SU-DHL-6 (cell line): ENCODE measurements at regions not wholly inside any gene's neighbourhood (a gene's known extent, or its start where the extent isn't known, plus 50 kb on each side); places are given as distances from the start of the nearest gene placed in this dataset.

ENCODE experiments used
- H2AFZ ChIP-seq: fragments of 200-600 bp; sonication (generic); 2 replicates; pipeline ENCODE4 v1.6.1; 2014; ENCODE audit warnings: low read depth, mild to moderate bottlenecking, moderate library complexity, mixed read lengths, antibody characterized with exemption, low read length; ENCODE audit not compliant: severe bottlenecking
- H3F3A ChIP-seq: fragments of 200-600 bp; shearing (Covaris generic); 2 replicates; pipeline ENCODE4 v1.6.0; 2016; ENCODE audit warnings: antibody characterized with exemption, mild to moderate bottlenecking; ENCODE audit not compliant: insufficient read depth
- H3K27ac ChIP-seq: fragments of 200-600 bp; sonication (generic); 2 replicates; pipeline ENCODE4 v1.5.1; 2016; ENCODE audit warnings: low read depth, mild to moderate bottlenecking, low read length, moderate library complexity, mixed read lengths
- H3K27me3 ChIP-seq: fragments of 200-600 bp; sonication (generic), shearing (Covaris generic); 2 replicates; pipeline ENCODE4 v1.6.0; 2014; ENCODE audit warnings: mild to moderate bottlenecking, low read length
- H3K36me3 ChIP-seq: fragments of 200-600 bp; sonication (generic); 2 replicates; pipeline ENCODE4 v1.6.1; 2014; ENCODE audit warnings: mild to moderate bottlenecking, low read length, mixed read lengths
- H3K4me2 ChIP-seq: fragments of 300-600, 200-600 bp; shearing (Covaris generic), sonication (generic); 2 replicates; pipeline ENCODE4 v1.6.0; 2014; ENCODE audit warnings: low read length, low read depth, mild to moderate bottlenecking; ENCODE audit not compliant: poor library complexity, severe bottlenecking
- H3K4me3 ChIP-seq: fragments of 200-600 bp; sonication (generic); 2 replicates; pipeline ENCODE4 v1.5.1; 2014; ENCODE audit warnings: antibody characterized with exemption, low read length, mild to moderate bottlenecking, mixed read lengths; ENCODE audit not compliant: insufficient read depth, poor library complexity, severe bottlenecking
- H3K79me2 ChIP-seq: fragments of 200-600 bp; sonication (generic); 2 replicates; pipeline ENCODE4 v1.6.1; 2014; ENCODE audit warnings: mild to moderate bottlenecking, low read length, moderate library complexity; ENCODE audit not compliant: insufficient read depth
- H3K9ac ChIP-seq: fragments of 200-600 bp; sonication (generic); 2 replicates; pipeline ENCODE4 v1.7.0; 2014; ENCODE audit warnings: mild to moderate bottlenecking, low read length
- H3K9me2 ChIP-seq: fragments of 200-600 bp; sonication (generic); replicated peaks from 2 replicates; pipeline ENCODE4 v1.6.1; 2014; ENCODE audit warnings: low read length; ENCODE audit not compliant: insufficient read depth
- H3K9me3 ChIP-seq: fragments of 200-600 bp; sonication (generic); 2 replicates; pipeline ENCODE4 v1.6.1; 2014; ENCODE audit warnings: low read length, mixed read lengths; ENCODE audit not compliant: insufficient read depth
- H4K20me1 ChIP-seq: fragments of 200-600 bp; sonication (generic); 2 replicates; pipeline ENCODE4 v1.6.1; 2014; ENCODE audit warnings: low read depth, mild to moderate bottlenecking, antibody characterized with exemption, low read length, moderate library complexity, mixed read lengths
- CTCF ChIP-seq: fragments of 200-600 bp; sonication (generic); IDR thresholded peaks from one replicate; pipeline ENCODE4 v1.5.1; 2017; ENCODE audit warnings: antibody characterized with exemption, mild to moderate bottlenecking, low read length, moderate library complexity; ENCODE audit not compliant: insufficient read depth, poor library complexity, severe bottlenecking
- EZH2phosphoT487 ChIP-seq: fragments of 200-600 bp; sonication (generic), shearing (Covaris generic); conservative IDR thresholded peaks from 2 replicates; pipeline ENCODE4 v1.6.1; 2018; ENCODE audit warnings: mild to moderate bottlenecking, antibody characterized with exemption, low read length, moderate library complexity, mixed read lengths

GRCh38 chr2:146031158-146031557 is 1511.2 kb upstream of the ZEB2 start:
- Histone ChIP-seq H3K9me2 (no peaks in the 10 kb centered on the region), H3K9me3 (no peaks in the 10 kb centered on the region), H3K27me3 (no peaks in the 10 kb centered on the region), H3K9ac (no peak overlapping the region), H3K4me3 (no peak overlapping the region), H3K4me2 (no peak overlapping the region), H2AFZ (no peak overlapping the region), H3K27ac (no peak overlapping the region), H4K20me1 (no peaks in the 10 kb centered on the region), H3F3A (no peaks in the 10 kb centered on the region), H3K36me3 (no peaks in the 10 kb centered on the region), H3K79me2 (no peaks in the 10 kb centered on the region)
- TF ChIP-seq CTCF (no peak), EZH2phosphoT487 (no peak)

- H3K27ac ChIP-seq = no peak overlapping the region
- H3K4me2 ChIP-seq = no peak overlapping the region
- H3K79me2 ChIP-seq = no peaks in the 10 kb centered on the region
- H2AFZ ChIP-seq = no peak overlapping the region
- H3K4me3 ChIP-seq = no peak overlapping the region
- H3K9ac ChIP-seq = no peak overlapping the region
- H4K20me1 ChIP-seq = no peaks in the 10 kb centered on the region
- TF ChIP-seq EZH2phosphoT487 = no peak
- no peaks in the 10 kb centered on the region for H3K9me3 ChIP-seq
- no peaks in the 10 kb centered on the region for H3K27me3 ChIP-seq
- no peaks in the 10 kb centered on the region for H3F3A ChIP-seq
- H3K9me2 ChIP-seq = no peaks in the 10 kb centered on the region
- H3K36me3 ChIP-seq = no peaks in the 10 kb centered on the region
These were observed 1507.2 kb upstream of the ZEB2 start for GRCh38 chr2:146027156-146027555.

GRCh38 chr2:146025519-146025918 is 1505.6 kb upstream of the ZEB2 start:
- TF ChIP-seq CTCF (no peak), EZH2phosphoT487 (no peak)
- Histone ChIP-seq H3K27me3 (no peaks in the 10 kb centered on the region), H3K4me2 (no peak overlapping the region), H3K36me3 (no peaks in the 10 kb centered on the region), H3K4me3 (no peak overlapping the region), H4K20me1 (no peaks in the 10 kb centered on the region), H3K27ac (no peak overlapping the region), H3F3A (no peaks in the 10 kb centered on the region), H3K9me2 (no peaks in the 10 kb centered on the region), H2AFZ (no peak overlapping the region), H3K9ac (no peak overlapping the region), H3K79me2 (no peaks in the 10 kb centered on the region), H3K9me3 (no peaks in the 10 kb centered on the region)

- Histone ChIP-seq H3K4me3 (no peak overlapping the region), H3F3A (no peaks in the 10 kb centered on the region), H3K27ac (no peak overlapping the region), H3K27me3 (no peaks in the 10 kb centered on the region), H3K36me3 (no peaks in the 10 kb centered on the region), H4K20me1 (no peaks in the 10 kb centered on the region), H3K9me2 (no peaks in the 10 kb centered on the region), H2AFZ (no peak overlapping the region), H3K4me2 (no peak overlapping the region), H3K9me3 (no peaks in the 10 kb centered on the region), H3K9ac (no peak overlapping the region), H3K79me2 (no peaks in the 10 kb centered on the region)
- no peak for TF ChIP-seq EZH2phosphoT487
- TF ChIP-seq CTCF = no peak
These were observed 1504.4 kb upstream of the ZEB2 start for GRCh38 chr2:146024212-146024743.
